ENCODE measurements at regions not wholly inside any gene's neighbourhood (a gene's known extent, or its start where the extent isn't known, plus 50 kb on each side); places are given as distances from the start of the nearest gene placed in this dataset.
"Not testable (repeated sequence)": the region's sequence is repeated elsewhere in the genome, so short reads cannot be mapped to it uniquely, and the experiment has no call there.

DNA sequence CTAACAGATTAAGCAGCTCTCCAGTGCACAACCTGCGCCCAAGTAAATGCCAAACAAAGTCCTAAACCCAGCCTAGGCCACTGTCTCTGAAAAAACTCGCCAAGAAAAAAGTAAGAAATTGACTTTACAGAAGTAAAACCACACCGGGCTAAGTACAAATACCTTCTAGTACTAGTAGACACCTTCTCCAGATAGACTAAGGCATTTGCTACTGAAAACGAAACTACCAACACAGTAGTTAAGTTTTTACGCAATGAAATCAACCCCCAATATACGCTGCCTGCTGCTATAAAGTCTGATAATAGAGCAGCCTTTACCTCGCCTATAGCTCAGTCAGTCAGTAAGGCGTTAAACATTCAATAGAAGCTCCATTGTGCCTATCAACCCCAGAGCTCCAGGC lies 132.2 kb upstream of the ROPN1B start:
- not testable (repeated sequence) for TF ChIP-seq POLR2A (IDR thresholded peaks at IDR 0.05; ENCODE audit: low read length); GATA1 (IDR thresholded peaks at IDR 0.05; ENCODE audit: low read depth, low read length)
